Mesendoderm (in vitro differentiated cells): ENCODE measurements at regions not wholly inside any gene's neighbourhood (a gene's known extent, or its start where the extent isn't known, plus 50 kb on each side); places are given as distances from the start of the nearest gene placed in this dataset.
A peak's percentile ranks its signal among the peaks of the same experiment; 100 is the strongest.

Experiments
- DNase-seq: peaks from one replicate; pipeline ENCODE4 v3.0.0; 2013
- H2AK5ac ChIP-seq: 2 replicates; pipeline ENCODE4 v1.6.1; 2013; ENCODE audit warnings: low read length, inconsistent platforms
- H2BK120ac ChIP-seq: 2 replicates; pipeline ENCODE4 v1.6.1; 2013; ENCODE audit warnings: low read depth, mild to moderate bottlenecking, low read length, moderate library complexity, mixed read lengths
- H2BK15ac ChIP-seq: replicated peaks from 2 replicates; pipeline ENCODE4 v1.6.1; 2013; ENCODE audit warnings: low read depth, mild to moderate bottlenecking, moderate library complexity
- H2BK5ac ChIP-seq: 2 replicates; pipeline ENCODE4 v1.6.1; 2013; ENCODE audit warnings: low read length, inconsistent platforms
- H3K18ac ChIP-seq: 2 replicates; pipeline ENCODE4 v1.6.1; 2013; ENCODE audit warnings: mild to moderate bottlenecking, low read length, mixed read lengths
- H3K23ac ChIP-seq: one replicate; pipeline ENCODE4 v1.6.1; 2013; ENCODE audit warnings: low read length
- H3K27ac ChIP-seq: 2 replicates; pipeline ENCODE4 v1.5.1; 2013; ENCODE audit warnings: low read depth, mild to moderate bottlenecking, inconsistent platforms, low read length, moderate library complexity
- H3K27me3 ChIP-seq: 2 replicates; pipeline ENCODE4 v1.6.1; 2013; ENCODE audit warnings: low read length, control low read depth, mild to moderate bottlenecking, inconsistent platforms; ENCODE audit not compliant: insufficient read depth, poor library complexity
- H3K36me3 ChIP-seq: 2 replicates; pipeline ENCODE4 v1.6.1; 2013; ENCODE audit warnings: low read length, inconsistent platforms; ENCODE audit not compliant: control insufficient read depth, insufficient read depth
- H3K4ac ChIP-seq: one replicate; pipeline ENCODE4 v1.6.1; 2013; ENCODE audit warnings: low read depth, mild to moderate bottlenecking, low read length, moderate library complexity
- H3K4me1 ChIP-seq: 2 replicates; pipeline ENCODE4 v1.6.1; 2013; ENCODE audit warnings: low read depth, low read length, inconsistent platforms; ENCODE audit not compliant: control insufficient read depth
- H3K4me2 ChIP-seq: 2 replicates; pipeline ENCODE4 v1.6.1; 2013; ENCODE audit warnings: low read length
- H3K4me3 ChIP-seq: 2 replicates; pipeline ENCODE4 v1.5.1; 2013; ENCODE audit warnings: mild to moderate bottlenecking, low read length
- H3K56ac ChIP-seq: one replicate; pipeline ENCODE4 v1.6.1; 2013; ENCODE audit warnings: low read length
- H3K79me1 ChIP-seq: 2 replicates; pipeline ENCODE4 v1.6.1; 2013; ENCODE audit warnings: low read length, inconsistent platforms
- H3K79me2 ChIP-seq: 2 replicates; pipeline ENCODE4 v1.6.1; 2013; ENCODE audit warnings: mild to moderate bottlenecking, low read length; ENCODE audit not compliant: control insufficient read depth, insufficient read depth
- H3K9ac ChIP-seq: 2 replicates; pipeline ENCODE4 v1.6.1; 2013; ENCODE audit warnings: low read length, inconsistent platforms
- H4K5ac ChIP-seq: one replicate; pipeline ENCODE4 v1.6.1; 2013; ENCODE audit warnings: low read length
- H4K8ac ChIP-seq: one replicate; pipeline ENCODE4 v1.6.1; 2013; ENCODE audit warnings: low read depth, mild to moderate bottlenecking, control low read depth, low read length, moderate library complexity
- WGBS: extraction: QIAGEN DNeasy Blood & Tissue Kit; methylation state at CpG from one replicate; pipeline ENCODE4 v1.1.7; 2013; ENCODE audit warnings: low lambda C conversion rate, missing lambda C conversion rate; ENCODE audit not compliant: insufficient coverage; ENCODE audit errors: extremely low coverage; 5-methylcytosine and 5-hydroxymethylcytosine counted together

GRCh38 chr2:138329162-138329561, 172.4 kb upstream of the SPOPL start:
- Histone ChIP-seq H3K79me2 (no peaks in the 10 kb centered on the region), H4K5ac (no peak overlapping the region), H3K4ac (no peak overlapping the region), H3K4me3 (no peak overlapping the region), H2BK15ac (no peak overlapping the region), H3K56ac (no peak overlapping the region), H3K36me3 (no peaks in the 10 kb centered on the region), H3K27me3 (no peaks in the 10 kb centered on the region), H3K23ac (no peak overlapping the region), H3K4me1 (no peaks in the 10 kb centered on the region), H2BK120ac (no peak overlapping the region), H2AK5ac (no peak overlapping the region), H3K4me2 (no peak overlapping the region), H3K27ac (no peak overlapping the region), H3K79me1 (no peaks in the 10 kb centered on the region), H2BK5ac (no peak overlapping the region), H4K8ac (peak overlapping the region; percentile 39), H3K18ac (no peak overlapping the region), H3K9ac (no peak overlapping the region)
- DNase-seq, result no peak
- WGBS, result no CpG with 5 or more reads among the region's 3 CpGs

- Histone ChIP-seq H3K79me2 (no peaks in the 10 kb centered on the region), H2AK5ac (no peak overlapping the region), H2BK15ac (no peak overlapping the region), H3K27me3 (no peaks in the 10 kb centered on the region), H3K4me1 (no peaks in the 10 kb centered on the region), H4K5ac (no peak overlapping the region), H3K4me2 (no peak overlapping the region), H3K27ac (no peak overlapping the region), H3K36me3 (no peaks in the 10 kb centered on the region), H3K56ac (no peak overlapping the region), H3K23ac (no peak overlapping the region), H2BK120ac (no peak overlapping the region), H2BK5ac (no peak overlapping the region), H3K79me1 (no peaks in the 10 kb centered on the region), H3K4ac (no peak overlapping the region), H4K8ac (no peak overlapping the region), H3K4me3 (no peak overlapping the region), H3K18ac (no peak overlapping the region), H3K9ac (no peak overlapping the region)
- no CpG with 5 or more reads among the region's 1 CpG for WGBS
- no peak for DNase-seq
Observed at GRCh38 chr2:138329591-138329990, 172.0 kb upstream of the SPOPL start.

GRCh38 chr2:138333121-138333520, 168.4 kb upstream of the SPOPL start:
- no peak overlapping the region for H2AK5ac ChIP-seq
- H3K27ac ChIP-seq, result no peak overlapping the region
- H3K36me3 ChIP-seq, result no peaks in the 10 kb centered on the region
- no peaks in the 10 kb centered on the region for H3K79me1 ChIP-seq
- H4K8ac ChIP-seq, result no peak overlapping the region
- H3K27me3 ChIP-seq, result no peaks in the 10 kb centered on the region
- H3K4me1 ChIP-seq, result no peaks in the 10 kb centered on the region
- H3K18ac ChIP-seq, result no peak overlapping the region
- H2BK15ac ChIP-seq, result no peak overlapping the region
- H2BK5ac ChIP-seq, result no peak overlapping the region
- no peaks in the 10 kb centered on the region for H3K79me2 ChIP-seq
- no peak overlapping the region for H3K56ac ChIP-seq
- no peak overlapping the region for H3K9ac ChIP-seq
- H2BK120ac ChIP-seq, result no peak overlapping the region
- H3K23ac ChIP-seq, result no peak overlapping the region
- H3K4me2 ChIP-seq, result no peak overlapping the region
- no peak overlapping the region for H4K5ac ChIP-seq
- no peak for DNase-seq
- no peak overlapping the region for H3K4ac ChIP-seq
- no peak overlapping the region for H3K4me3 ChIP-seq

- Histone ChIP-seq H3K79me1 (no peaks in the 10 kb centered on the region), H3K79me2 (no peaks in the 10 kb centered on the region), H3K36me3 (no peaks in the 10 kb centered on the region), H4K8ac (no peak overlapping the region), H3K56ac (no peak overlapping the region), H3K4ac (no peak overlapping the region), H3K27ac (no peak overlapping the region), H2BK120ac (no peak overlapping the region), H3K23ac (no peak overlapping the region), H2AK5ac (no peak overlapping the region), H3K4me2 (no peak overlapping the region), H4K5ac (no peak overlapping the region), H2BK15ac (no peak overlapping the region), H3K4me3 (no peak overlapping the region), H3K18ac (no peak overlapping the region), H2BK5ac (no peak overlapping the region), H3K9ac (no peak overlapping the region), H3K4me1 (no peaks in the 10 kb centered on the region), H3K27me3 (no peaks in the 10 kb centered on the region)
- no peak for DNase-seq
- WGBS, result no CpG with 5 or more reads among the region's 1 CpG
Observed at GRCh38 chr2:138333677-138334076, 167.9 kb upstream of the SPOPL start.

GRCh38 chr2:138334323-138334722, 167.2 kb upstream of the SPOPL start:
- no CpG with 5 or more reads among the region's 3 CpGs for WGBS
- Histone ChIP-seq H3K4me2 (no peak overlapping the region), H2BK5ac (no peak overlapping the region), H3K79me1 (no peaks in the 10 kb centered on the region), H3K36me3 (no peaks in the 10 kb centered on the region), H3K18ac (no peak overlapping the region), H3K4me1 (no peaks in the 10 kb centered on the region), H3K56ac (no peak overlapping the region), H3K4me3 (no peak overlapping the region), H3K9ac (no peak overlapping the region), H2BK120ac (no peak overlapping the region), H3K79me2 (no peaks in the 10 kb centered on the region), H4K5ac (no peak overlapping the region), H3K4ac (no peak overlapping the region), H3K27ac (no peak overlapping the region), H4K8ac (no peak overlapping the region), H3K27me3 (no peaks in the 10 kb centered on the region), H3K23ac (no peak overlapping the region), H2BK15ac (no peak overlapping the region), H2AK5ac (no peak overlapping the region)
- DNase-seq, result no peak

GRCh38 chr2:138335036-138335435, 166.5 kb upstream of the SPOPL start:
- H3K36me3 ChIP-seq, result no peaks in the 10 kb centered on the region
- no peaks in the 10 kb centered on the region for H3K79me2 ChIP-seq
- H3K18ac ChIP-seq, result no peak overlapping the region
- H2BK5ac ChIP-seq, result no peak overlapping the region
- H3K23ac ChIP-seq, result no peak overlapping the region
- no peak overlapping the region for H4K8ac ChIP-seq
- no peaks in the 10 kb centered on the region for H3K27me3 ChIP-seq
- H3K4me1 ChIP-seq, result no peaks in the 10 kb centered on the region
- H3K27ac ChIP-seq, result no peak overlapping the region
- H3K4me3 ChIP-seq, result no peak overlapping the region
- H3K79me1 ChIP-seq, result no peaks in the 10 kb centered on the region
- DNase-seq, result no peak
- no peak overlapping the region for H2BK120ac ChIP-seq
- no peak overlapping the region for H3K4ac ChIP-seq
- no peak overlapping the region for H3K4me2 ChIP-seq
- no peak overlapping the region for H4K5ac ChIP-seq
- H3K9ac ChIP-seq, result no peak overlapping the region
- no peak overlapping the region for H2BK15ac ChIP-seq
- no peak overlapping the region for H3K56ac ChIP-seq
- no peak overlapping the region for H2AK5ac ChIP-seq
